HepG2 (cell line): ENCODE measurements at regions not wholly inside any gene's neighbourhood (a gene's known extent, or its start where the extent isn't known, plus 50 kb on each side); places are given as distances from the start of the nearest gene placed in this dataset.

Experiments used
- CEBPB ChIP-seq: IDR thresholded peaks from 2 replicates; pipeline ENCODE4 v1.6.1; 2011; ENCODE audit warnings: low read depth, low read length, improper control_type of control experiment, borderline replicate concordance
- CTCF ChIP-seq: sonication (generic); formaldehyde crosslinking; IDR thresholded peaks from 2 replicates; pipeline ENCODE4 v1.5.0; 2020; ENCODE audit warnings: mild to moderate bottlenecking, missing genetic modification reagents, moderate library complexity
- KLF13 ChIP-seq: sonication (generic); formaldehyde crosslinking; IDR thresholded peaks from 2 replicates; pipeline ENCODE4 v1.4.0; 2020; ENCODE audit warnings: mild to moderate bottlenecking, missing genetic modification reagents
- PAX8 ChIP-seq: sonication (generic); formaldehyde crosslinking; IDR thresholded peaks from 2 replicates; pipeline ENCODE4 v1.8.0; 2022; ENCODE audit warnings: mild to moderate bottlenecking, missing genetic modification reagents, borderline replicate concordance
- POLR2A ChIP-seq, 2 experiments: IDR thresholded peaks; 2 replicates each; pipeline ENCODE4 v1.6.1; 2011; ENCODE audit warnings: low read depth in 2 of 2, low read length in 2 of 2, mild to moderate bottlenecking in 1 of 2, moderate library complexity in 1 of 2; ENCODE audit not compliant: insufficient read depth in 1 of 2
- SMC3 ChIP-seq: IDR thresholded peaks from 2 replicates; pipeline ENCODE4 v1.6.1; 2011; ENCODE audit warnings: low read length, improper control_type of control experiment
- ZEB1 ChIP-seq: IDR thresholded peaks from 2 replicates; pipeline ENCODE4 v1.6.1; 2012; ENCODE audit warnings: mild to moderate bottlenecking, low read depth, inconsistent platforms; ENCODE audit not compliant: insufficient replicate concordance
- ZNF274 ChIP-seq: sonication (generic); formaldehyde crosslinking; IDR thresholded peaks from 2 replicates; pipeline ENCODE4 v1.5.1; 2020; ENCODE audit warnings: mild to moderate bottlenecking, missing genetic modification reagents
- ZNF33B ChIP-seq: sonication (generic); formaldehyde crosslinking; IDR thresholded peaks from 2 replicates; pipeline ENCODE4 v1.5.1; 2020; ENCODE audit warnings: mild to moderate bottlenecking, missing genetic modification reagents
- ZNF510 ChIP-seq: sonication (generic); formaldehyde crosslinking; IDR thresholded peaks from 2 replicates; pipeline ENCODE4 v1.4.0; 2020; ENCODE audit warnings: low read depth, mild to moderate bottlenecking, missing genetic modification reagents
- ZNF513 ChIP-seq: sonication (generic); formaldehyde crosslinking; conservative IDR thresholded peaks from 2 replicates; pipeline ENCODE4 v1.5.0; 2020; ENCODE audit warnings: missing genetic modification reagents
- ZNF549 ChIP-seq: sonication (generic); formaldehyde crosslinking; IDR thresholded peaks from 2 replicates; pipeline ENCODE4 v1.5.0; 2020; ENCODE audit warnings: missing genetic modification reagents
- ZNF710 ChIP-seq: sonication (generic); formaldehyde crosslinking; IDR thresholded peaks from 2 replicates; pipeline ENCODE4 v1.5.0; 2020; ENCODE audit warnings: mild to moderate bottlenecking, missing genetic modification reagents, borderline replicate concordance
- ZUFSP ChIP-seq: sonication (generic); formaldehyde crosslinking; IDR thresholded peaks from 2 replicates; pipeline ENCODE4 v1.9.0; 2021; ENCODE audit warnings: missing genetic modification reagents, mild to moderate bottlenecking, borderline replicate concordance

GRCh38 chr12:65663097-65663496, 161.2 kb upstream of the HMGA2 start:
- no peak for TF ChIP-seq CTCF (CRISPR knock-in tag)
- TF ChIP-seq ZNF710 = no peak
- TF ChIP-seq PAX8 (CRISPR knock-in tag) = no peak
- TF ChIP-seq ZEB1 = no peak
- no peak for TF ChIP-seq POLR2A (IDR thresholded peaks at IDR 0.05; ENCODE audit: insufficient read depth in 1 of 2, low read depth in 2 of 2, low read length in 2 of 2)
- TF ChIP-seq ZNF513 (CRISPR knock-in tag) = no peak
- TF ChIP-seq ZNF33B (CRISPR knock-in tag) = no peak
- no peak for TF ChIP-seq ZNF549 (CRISPR knock-in tag)
- TF ChIP-seq ZNF510 = no peak
- TF ChIP-seq ZUFSP (CRISPR knock-in tag) = no peak
- no peak for TF ChIP-seq CEBPB
- no peak for TF ChIP-seq SMC3
- TF ChIP-seq ZNF274 (CRISPR knock-in tag) = no peak
- no peak for TF ChIP-seq KLF13 (CRISPR knock-in tag)
